T-helper 2 cell (primary cell): ENCODE measurements at regions not wholly inside any gene's neighbourhood (a gene's known extent, or its start where the extent isn't known, plus 50 kb on each side); places are given as distances from the start of the nearest gene placed in this dataset.
A peak's percentile ranks its signal among the peaks of the same experiment; 100 is the strongest.
"Not testable (repeated sequence)": the region's sequence is repeated elsewhere in the genome, so short reads cannot be mapped to it uniquely, and the experiment has no call there.

Source experiments
- DNase-seq, 5 experiments: peaks; one replicate each; pipeline versions ENCODE4 v3.0.0 to v3.0.0-alpha.2; 2012 to 2022

DNA sequence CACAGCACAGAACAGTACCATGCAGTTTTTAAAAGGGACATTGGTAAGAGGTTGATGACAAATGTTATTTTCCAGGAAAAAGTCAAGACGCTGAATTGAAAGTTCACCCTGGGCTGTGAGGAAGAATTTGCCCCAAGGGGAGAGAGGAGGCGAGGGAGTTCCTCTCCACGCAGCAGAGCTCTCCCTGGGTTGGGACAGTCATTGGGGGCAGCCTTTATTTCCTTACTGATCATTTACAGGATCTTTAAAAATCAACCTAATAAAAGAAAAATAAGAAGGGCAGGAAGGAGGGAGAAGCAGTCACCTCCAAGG, 49.9 kb upstream of the WNT7B start:
- no peak for DNase-seq

GRCh38 chr22:46027211-46028105, 50.5 kb upstream of the WNT7B start:
- no peak for DNase-seq

DNA sequence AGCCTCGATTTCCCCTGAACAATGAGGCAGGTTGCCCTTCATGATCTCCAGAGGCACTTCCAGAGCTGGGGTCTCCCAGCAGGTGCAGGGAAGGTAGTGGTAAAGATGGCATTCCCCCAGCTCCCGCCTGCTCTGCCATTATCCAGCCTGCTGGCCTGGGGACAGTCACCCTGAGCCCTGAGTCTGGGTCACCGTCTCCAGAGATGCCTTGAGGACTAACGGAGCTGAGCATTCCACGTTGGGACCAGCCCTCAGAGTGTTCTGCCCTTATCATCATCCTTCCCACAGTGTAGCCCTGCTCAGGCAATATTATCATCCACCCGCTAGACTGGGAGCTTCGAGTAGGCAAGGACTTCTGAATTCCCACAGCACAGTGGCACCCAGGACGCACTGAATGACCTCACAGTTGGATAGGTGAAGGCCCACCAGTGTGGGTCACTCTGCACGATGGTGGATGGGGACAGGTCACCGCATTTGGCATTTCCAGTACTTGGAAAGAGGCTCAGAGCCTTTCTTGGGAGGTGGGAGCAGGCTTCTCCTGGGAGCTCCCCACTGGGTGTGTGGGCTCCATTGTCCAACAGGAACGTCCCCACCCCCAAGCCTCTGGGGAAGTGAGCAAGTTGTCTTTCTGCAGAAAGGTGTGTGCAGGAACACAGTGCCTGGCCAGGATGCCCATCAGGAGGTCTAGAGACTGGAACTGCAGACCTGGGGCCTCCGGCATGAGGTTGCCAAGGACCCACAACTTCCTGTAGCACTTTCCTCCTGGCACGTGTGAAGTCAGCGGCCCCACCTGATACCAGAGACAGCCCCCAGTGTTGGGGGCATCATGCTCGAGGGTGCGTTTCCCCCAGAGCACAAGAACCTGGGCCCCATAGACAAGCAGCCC, 51.4 kb upstream of the WNT7B start:
- DNase-seq: no peak

DNA sequence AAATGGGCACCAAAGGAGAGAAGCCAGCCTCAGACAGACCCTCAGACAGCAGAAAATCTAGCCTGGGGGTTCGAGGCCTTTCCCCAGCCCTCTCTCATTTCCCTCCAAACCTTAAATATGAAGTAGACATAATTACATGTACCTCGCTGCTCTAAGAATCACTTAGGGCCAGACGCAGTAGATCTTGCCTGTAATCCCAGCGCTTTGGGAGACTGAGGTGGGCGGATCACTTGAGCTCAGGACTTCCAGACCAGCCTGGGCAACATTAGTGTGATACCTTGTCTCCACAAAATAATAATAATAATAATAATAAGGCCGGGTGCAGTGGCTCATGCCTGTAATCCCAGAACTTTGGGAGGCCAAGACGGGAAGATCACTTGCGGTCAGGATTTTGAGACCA, 52.1 kb upstream of the WNT7B start:
- DNase-seq: no peak

- no peak for DNase-seq
Observed at GRCh38 chr22:46029574-46030200, 52.7 kb upstream of the WNT7B start.

GRCh38 chr22:46030231-46030880, 53.4 kb upstream of the WNT7B start:
- DNase-seq: no peak

GRCh38 chr22:46031066-46031465, 54.1 kb upstream of the WNT7B start:
- no peak for DNase-seq

DNA sequence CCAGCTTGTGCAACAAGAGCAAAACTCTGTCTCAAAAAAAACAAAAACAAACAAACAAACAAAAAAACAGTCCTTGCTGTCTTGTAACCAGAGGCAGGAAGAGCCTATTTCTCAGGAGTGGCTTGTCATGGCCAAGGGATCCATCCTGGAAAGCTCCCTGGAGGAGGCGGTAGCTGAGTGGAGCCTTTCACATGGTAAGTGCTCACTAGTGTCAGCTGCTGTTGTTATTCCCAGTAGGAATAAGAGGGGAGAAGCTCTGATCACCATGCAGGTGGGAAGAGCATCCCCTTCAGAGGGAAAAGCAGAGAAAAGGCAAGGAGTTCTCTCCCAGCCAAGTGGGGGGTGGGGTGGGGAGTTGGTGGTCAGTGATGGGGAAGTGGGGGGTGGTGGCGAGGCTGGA, 54.6 kb upstream of the WNT7B start:
- DNase-seq: no peak

GRCh38 chr22:46031965-46032851, 55.2 kb upstream of the WNT7B start:
- no peak for DNase-seq

DNA sequence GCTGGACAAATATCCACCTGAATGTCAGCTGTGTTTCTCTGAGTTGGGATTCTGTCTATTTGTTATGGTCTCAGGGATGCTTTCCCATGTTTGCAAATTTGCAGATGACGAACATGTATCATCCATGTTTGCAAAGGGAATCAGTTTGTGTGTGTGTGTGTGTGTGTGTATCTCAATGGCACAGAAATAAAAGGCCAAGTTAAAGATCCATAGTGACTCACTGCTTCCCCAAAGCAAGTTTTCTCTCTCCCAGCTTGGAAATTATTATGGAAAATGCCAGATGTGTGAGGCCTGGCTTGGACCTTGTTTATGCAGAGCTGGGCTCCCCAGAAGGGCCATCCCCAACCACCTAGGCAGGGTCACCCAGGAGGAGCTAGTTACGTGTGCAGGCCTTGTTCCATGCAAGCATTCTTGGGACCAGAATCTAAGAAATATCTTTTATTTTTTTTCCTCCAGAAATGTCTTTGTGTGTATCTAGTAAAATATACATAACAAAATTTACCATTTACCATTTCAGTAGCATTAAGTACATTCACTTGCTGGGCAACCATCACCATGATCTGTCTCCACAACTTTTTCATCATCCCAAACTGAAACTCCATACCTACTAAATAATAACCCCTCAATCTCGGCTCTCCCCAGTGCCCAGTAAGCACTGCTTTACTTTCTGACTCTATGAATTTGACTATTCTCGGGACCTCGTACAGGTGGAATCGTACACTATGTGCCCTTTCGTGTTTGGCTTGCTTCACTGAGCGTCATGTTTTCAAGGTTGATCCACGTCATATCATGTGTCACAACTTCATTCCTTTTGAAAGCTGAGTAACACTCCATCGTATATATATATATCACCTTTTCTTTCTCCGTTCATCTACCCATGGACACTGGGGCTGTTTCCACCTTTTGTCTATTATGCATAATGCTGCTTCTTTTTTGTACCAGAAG, 56.6 kb upstream of the WNT7B start:
- no peak for DNase-seq

GRCh38 chr22:46034480-46034879, 57.5 kb upstream of the WNT7B start:
- DNase-seq: not testable (repeated sequence)

GRCh38 chr22:46035380-46035741, 58.4 kb upstream of the WNT7B start:
- DNase-seq: no peak

- DNase-seq: peak; percentile 98 to 100 (median 100)
Observed at GRCh38 chr22:46035742-46036557, 59.0 kb upstream of the WNT7B start.

DNA sequence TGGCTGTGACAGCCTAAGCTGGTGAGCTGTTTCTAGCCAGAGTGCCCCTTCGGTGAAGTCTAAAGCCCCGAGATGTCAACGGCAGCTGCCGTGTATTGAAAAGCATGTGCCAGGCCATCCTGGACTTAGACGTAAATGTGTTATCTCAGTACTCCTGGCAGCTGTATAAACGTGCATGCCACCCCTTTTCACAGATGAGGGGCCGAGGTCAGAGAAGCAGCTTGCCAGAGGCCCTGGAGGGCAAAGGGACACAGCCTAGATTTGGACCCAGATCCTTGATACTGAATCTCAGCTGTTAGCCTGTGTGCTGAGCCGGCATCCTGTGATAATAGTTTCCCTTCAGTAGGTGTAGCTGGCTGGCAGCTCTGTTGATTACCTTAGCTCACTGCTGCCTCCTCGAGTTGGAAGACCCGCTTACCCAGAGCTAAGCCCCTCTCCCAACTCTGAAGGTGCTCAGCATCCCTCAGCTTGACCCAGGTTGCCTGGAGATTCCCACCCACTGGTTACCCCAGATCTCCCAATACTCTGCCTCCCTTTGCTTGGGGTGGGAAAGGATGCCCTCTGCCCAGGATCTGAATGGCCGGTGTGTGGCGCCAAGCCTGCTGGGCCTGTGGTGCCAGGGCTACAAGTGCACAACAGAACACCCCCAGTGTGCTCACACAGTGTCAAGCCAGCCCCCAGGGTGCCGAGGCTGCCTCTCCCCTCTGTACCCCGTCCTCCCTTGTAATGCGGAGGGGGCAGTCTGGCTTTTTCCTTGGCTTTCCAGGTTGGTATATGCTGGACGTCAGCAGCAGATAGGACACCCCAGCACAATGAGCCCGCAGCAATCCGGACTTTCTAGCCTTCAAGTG, 59.8 kb upstream of the WNT7B start:
- DNase-seq: peak in 4 of 5 experiments; percentile 13 to 76 (median 48)

DNA sequence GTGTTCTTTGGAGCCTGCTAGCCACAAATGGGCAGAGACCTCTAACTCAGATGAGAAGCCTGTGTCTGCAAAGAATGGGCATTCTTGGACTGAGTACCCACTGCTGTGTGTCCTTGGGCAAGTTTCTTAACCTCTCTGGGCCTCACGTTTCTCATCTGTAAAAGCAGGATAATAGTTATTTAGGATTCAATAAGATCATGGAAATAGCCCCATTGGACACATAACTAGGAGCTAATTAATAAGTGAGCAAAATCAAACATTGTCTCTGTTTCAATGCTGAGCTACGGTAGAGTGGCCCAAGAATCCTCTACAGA, 61.2 kb upstream of the WNT7B start:
- DNase-seq: no peak

GRCh38 chr22:46038516-46039430, 61.8 kb upstream of the WNT7B start:
- DNase-seq: no peak

GRCh38 chr22:46039535-46039934, 62.6 kb upstream of the WNT7B start:
- no peak for DNase-seq
